ENCODE measurements at regions not wholly inside any gene's neighbourhood (a gene's known extent, or its start where the extent isn't known, plus 50 kb on each side); places are given as distances from the start of the nearest gene placed in this dataset.

DNA sequence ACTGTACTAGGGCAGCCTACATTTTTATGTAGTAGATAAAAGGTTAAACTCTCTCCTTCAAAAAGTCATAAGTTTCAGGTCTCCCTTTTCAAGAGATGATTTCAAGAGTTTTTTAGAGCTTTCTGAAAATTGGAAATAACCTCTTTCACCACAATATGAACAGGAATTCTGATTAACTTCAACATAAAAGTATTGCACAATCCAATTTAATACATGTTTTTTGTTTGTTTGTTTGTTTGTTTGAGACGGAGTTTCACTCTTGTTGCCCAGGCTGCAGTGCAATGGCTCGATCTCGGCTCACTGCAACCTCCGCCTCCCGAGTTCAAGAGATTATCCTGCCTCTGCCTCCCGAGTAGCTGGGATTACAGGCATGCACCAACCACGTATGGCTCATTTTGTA, 265.4 kb upstream of the DCAF8L1 start:
- Histone ChIP-seq H3K27me3 (ENCODE audit: control insufficient read depth in 3 of 3, insufficient read depth in 3 of 3, low read length in 3 of 3) (no peaks in the 10 kb centered on the region), H3K27ac (ENCODE audit: low read depth in 1 of 3, low read length in 2 of 3) (no peak overlapping the region), H3K4me1 (ENCODE audit: control insufficient read depth in 3 of 3, insufficient read depth in 2 of 3, low read depth in 1 of 3, low read length in 2 of 3) (no peaks in the 10 kb centered on the region), H3K9me3 (ENCODE audit: control insufficient read depth in 2 of 2, insufficient read depth in 1 of 2, low read depth in 1 of 2, low read length in 1 of 2) (no peaks in the 10 kb centered on the region), H3K4me3 (ENCODE audit: low read depth in 1 of 3, low read length in 3 of 3) (no peak overlapping the region), H3K36me3 (ENCODE audit: control insufficient read depth in 3 of 3, insufficient read depth in 2 of 3, low read depth in 1 of 3, low read length in 3 of 3) (no peaks in the 10 kb centered on the region)
- 86 to 89% (median 89%) methylated on average over 7 of the region's 7 CpGs for WGBS, 3 donors
- DNase-seq, result no peak
- FAIRE-seq, result no peak

DNA sequence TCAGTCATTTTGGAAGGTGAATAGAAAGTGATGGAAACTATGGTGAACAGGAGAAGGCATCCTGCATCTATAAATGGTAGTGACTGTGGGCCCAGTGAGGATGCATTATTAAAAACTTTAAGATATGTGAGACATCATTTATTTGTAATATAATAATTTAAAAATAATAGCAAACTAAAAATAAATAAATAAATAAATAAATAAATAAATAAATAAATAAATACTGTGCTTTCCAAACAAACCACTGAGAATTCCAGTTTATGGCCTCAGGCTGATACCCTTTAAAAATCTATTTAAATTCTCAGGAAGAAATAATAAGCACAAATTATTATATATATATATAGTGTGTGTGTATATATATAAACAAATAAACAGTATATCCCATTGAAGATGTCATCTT, 248.0 kb upstream of the DCAF8L1 start:
- no peak for FAIRE-seq
- no peak for DNase-seq
- no peaks in the 10 kb centered on the region for H3K9me3 ChIP-seq (ENCODE audit: control insufficient read depth in 2 of 2, insufficient read depth in 1 of 2, low read depth in 1 of 2, low read length in 1 of 2)
- H3K4me3 ChIP-seq (ENCODE audit: low read depth in 1 of 3, low read length in 3 of 3), result no peak overlapping the region
- no peaks in the 10 kb centered on the region for H3K4me1 ChIP-seq (ENCODE audit: control insufficient read depth in 3 of 3, insufficient read depth in 2 of 3, low read depth in 1 of 3, low read length in 2 of 3)
- H3K27me3 ChIP-seq (ENCODE audit: control insufficient read depth in 3 of 3, insufficient read depth in 3 of 3, low read length in 3 of 3), result no peaks in the 10 kb centered on the region
- no peak overlapping the region for H3K27ac ChIP-seq (ENCODE audit: low read depth in 1 of 3, low read length in 2 of 3)
- no peaks in the 10 kb centered on the region for H3K36me3 ChIP-seq (ENCODE audit: control insufficient read depth in 3 of 3, insufficient read depth in 2 of 3, low read depth in 1 of 3, low read length in 3 of 3)

DNA sequence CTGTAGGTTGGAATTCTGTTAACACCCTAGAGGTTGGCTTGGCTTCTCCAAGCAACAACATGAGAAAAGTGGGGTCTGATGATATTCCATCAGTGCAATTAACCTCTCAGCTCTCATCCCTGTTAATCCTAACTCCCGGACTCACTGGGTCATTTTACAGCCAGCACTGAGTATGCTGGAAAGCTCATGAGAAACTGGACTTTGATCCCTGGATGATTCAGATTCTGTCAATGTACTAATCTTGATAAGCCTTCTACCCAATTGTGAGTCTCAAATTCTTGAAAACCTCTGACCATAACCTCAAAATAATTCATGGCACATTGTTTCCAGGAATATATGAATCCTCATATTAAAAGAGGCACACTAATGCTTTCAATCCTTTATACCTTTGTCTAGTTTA, 244.3 kb upstream of the DCAF8L1 start:
- Histone ChIP-seq H3K27me3 (ENCODE audit: control insufficient read depth in 3 of 3, insufficient read depth in 3 of 3, low read length in 3 of 3) (no peaks in the 10 kb centered on the region), H3K4me1 (ENCODE audit: control insufficient read depth in 3 of 3, insufficient read depth in 2 of 3, low read depth in 1 of 3, low read length in 2 of 3) (no peaks in the 10 kb centered on the region), H3K36me3 (ENCODE audit: control insufficient read depth in 3 of 3, insufficient read depth in 2 of 3, low read depth in 1 of 3, low read length in 3 of 3) (no peaks in the 10 kb centered on the region), H3K27ac (ENCODE audit: low read depth in 1 of 3, low read length in 2 of 3) (no peak overlapping the region), H3K9me3 (ENCODE audit: control insufficient read depth in 2 of 2, insufficient read depth in 1 of 2, low read depth in 1 of 2, low read length in 1 of 2) (no peaks in the 10 kb centered on the region), H3K4me3 (ENCODE audit: low read depth in 1 of 3, low read length in 3 of 3) (no peak overlapping the region)
- WGBS, 3 donors, result 31 to 71% (median 61%) methylated on average over 1 of the region's 1 CpG
- no peak for FAIRE-seq
- peak in 1 of 2 donors; percentile 9 for DNase-seq

DNA sequence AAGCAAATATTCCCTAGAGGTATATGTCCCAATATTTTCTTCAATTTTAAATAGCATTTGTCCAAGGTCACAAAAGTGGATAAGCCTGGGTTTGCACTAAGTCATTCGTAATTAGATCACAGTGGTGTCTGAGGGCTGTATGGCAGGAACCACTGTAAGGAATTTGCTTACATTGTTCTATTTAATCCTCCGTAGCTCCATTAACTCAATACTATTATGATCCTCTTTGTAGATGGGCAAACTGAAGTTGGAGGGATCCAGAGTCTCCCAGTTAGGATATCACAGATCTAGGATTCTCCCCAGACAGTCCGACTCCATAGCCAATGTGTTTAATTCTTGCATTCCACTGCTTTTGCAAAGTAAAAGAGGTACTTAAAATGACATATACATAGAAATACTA, 242.7 kb upstream of the DCAF8L1 start:
- no peaks in the 10 kb centered on the region for H3K9me3 ChIP-seq (ENCODE audit: control insufficient read depth in 2 of 2, insufficient read depth in 1 of 2, low read depth in 1 of 2, low read length in 1 of 2)
- no peaks in the 10 kb centered on the region for H3K27me3 ChIP-seq (ENCODE audit: control insufficient read depth in 3 of 3, insufficient read depth in 3 of 3, low read length in 3 of 3)
- WGBS, 3 donors, result 79 to 87% (median 80%) methylated on average over 3 of the region's 3 CpGs
- no peak for DNase-seq
- no peaks in the 10 kb centered on the region for H3K4me1 ChIP-seq (ENCODE audit: control insufficient read depth in 3 of 3, insufficient read depth in 2 of 3, low read depth in 1 of 3, low read length in 2 of 3)
- FAIRE-seq, result no peak
- H3K27ac ChIP-seq (ENCODE audit: low read depth in 1 of 3, low read length in 2 of 3), result no peak overlapping the region
- H3K36me3 ChIP-seq (ENCODE audit: control insufficient read depth in 3 of 3, insufficient read depth in 2 of 3, low read depth in 1 of 3, low read length in 3 of 3), result no peaks in the 10 kb centered on the region
- H3K4me3 ChIP-seq (ENCODE audit: low read depth in 1 of 3, low read length in 3 of 3), result no peak overlapping the region

DNA sequence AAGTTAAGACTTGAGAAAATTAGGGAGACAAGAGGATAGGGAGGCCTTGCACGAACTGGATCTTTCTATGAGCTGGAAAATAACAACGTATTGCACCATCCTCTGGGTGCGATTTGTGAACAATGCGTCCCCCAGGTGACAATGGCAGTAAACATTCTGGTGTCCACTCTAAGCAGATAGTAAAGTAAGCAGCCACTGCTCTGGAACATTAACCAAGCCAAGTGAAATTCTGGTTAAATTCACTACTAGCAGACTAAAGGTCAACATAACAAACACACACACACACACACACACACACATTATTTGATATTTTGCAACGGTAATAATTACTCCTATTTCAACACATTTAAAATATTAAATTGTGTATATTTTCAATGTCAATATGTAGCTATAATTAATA, 242.2 kb upstream of the DCAF8L1 start:
- H3K27ac ChIP-seq (ENCODE audit: low read depth in 1 of 3, low read length in 2 of 3), result no peak overlapping the region
- DNase-seq, result no peak
- no peak for FAIRE-seq
- H3K9me3 ChIP-seq (ENCODE audit: control insufficient read depth in 2 of 2, insufficient read depth in 1 of 2, low read depth in 1 of 2, low read length in 1 of 2), result no peaks in the 10 kb centered on the region
- 73 to 84% (median 81%) methylated on average over 5 of the region's 5 CpGs for WGBS, 3 donors
- no peaks in the 10 kb centered on the region for H3K36me3 ChIP-seq (ENCODE audit: control insufficient read depth in 3 of 3, insufficient read depth in 2 of 3, low read depth in 1 of 3, low read length in 3 of 3)
- H3K27me3 ChIP-seq (ENCODE audit: control insufficient read depth in 3 of 3, insufficient read depth in 3 of 3, low read length in 3 of 3), result no peaks in the 10 kb centered on the region
- H3K4me3 ChIP-seq (ENCODE audit: low read depth in 1 of 3, low read length in 3 of 3), result no peak overlapping the region
- no peaks in the 10 kb centered on the region for H3K4me1 ChIP-seq (ENCODE audit: control insufficient read depth in 3 of 3, insufficient read depth in 2 of 3, low read depth in 1 of 3, low read length in 2 of 3)

- DNase-seq, result peak in 1 of 2 donors; percentile 1
- no peak overlapping the region for H3K4me3 ChIP-seq (ENCODE audit: low read depth in 1 of 3, low read length in 3 of 3)
- FAIRE-seq, result no peak
- no peaks in the 10 kb centered on the region for H3K27me3 ChIP-seq (ENCODE audit: control insufficient read depth in 3 of 3, insufficient read depth in 3 of 3, low read length in 3 of 3)
- H3K27ac ChIP-seq (ENCODE audit: low read depth in 1 of 3, low read length in 2 of 3), result no peak overlapping the region
- H3K4me1 ChIP-seq (ENCODE audit: control insufficient read depth in 3 of 3, insufficient read depth in 2 of 3, low read depth in 1 of 3, low read length in 2 of 3), result no peaks in the 10 kb centered on the region
- WGBS, 3 donors, result 50 to 78% (median 63%) methylated on average over 2 of the region's 2 CpGs
- no peaks in the 10 kb centered on the region for H3K9me3 ChIP-seq (ENCODE audit: control insufficient read depth in 2 of 2, insufficient read depth in 1 of 2, low read depth in 1 of 2, low read length in 1 of 2)
- H3K36me3 ChIP-seq (ENCODE audit: control insufficient read depth in 3 of 3, insufficient read depth in 2 of 3, low read depth in 1 of 3, low read length in 3 of 3), result no peaks in the 10 kb centered on the region
Measured at GRCh38 chrX:28205905-28206304, 224.7 kb upstream of the DCAF8L1 start.

DNA sequence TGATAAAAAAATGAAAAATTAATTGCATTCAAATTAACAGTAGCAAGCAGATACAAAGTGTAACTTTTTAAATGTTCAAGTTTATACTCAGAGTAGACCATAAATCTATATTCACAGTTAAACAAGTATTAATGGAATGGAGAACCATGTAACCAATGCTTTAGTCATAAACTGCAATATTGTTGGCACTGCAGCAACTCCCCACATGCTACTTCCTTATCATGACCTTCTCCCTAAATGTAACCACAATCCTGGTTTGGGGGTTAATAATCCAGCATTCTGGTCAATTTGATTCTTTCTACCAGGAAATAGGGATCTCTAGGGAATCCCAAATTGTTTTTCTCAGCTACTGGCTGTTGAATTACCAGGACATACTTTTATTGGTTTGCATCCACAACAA, 223.9 kb upstream of the DCAF8L1 start:
- DNase-seq, result no peak

DNA sequence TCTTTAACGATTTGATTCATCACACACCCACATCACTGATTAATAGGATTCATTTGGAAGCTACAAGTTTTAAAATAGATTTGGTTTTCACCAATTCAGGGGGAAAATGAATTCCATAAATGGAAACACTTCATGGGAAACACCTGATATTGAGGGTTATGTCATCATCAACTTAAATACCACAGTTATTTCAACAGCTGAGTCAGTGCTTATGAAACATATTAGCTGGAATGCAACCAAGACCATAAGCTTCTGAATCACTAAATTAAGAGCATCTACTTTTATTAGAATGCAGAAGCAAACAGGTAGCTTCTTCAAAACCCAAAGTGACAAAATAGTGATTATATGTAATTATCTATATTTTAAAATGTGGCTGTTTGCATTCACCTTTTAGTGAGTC, 207.8 kb upstream of the DCAF8L1 start:
- no peak for FAIRE-seq
- WGBS, 3 donors, result 55 to 96% (median 77%) methylated on average over 1 of the region's 1 CpG
- Histone ChIP-seq H3K27ac (ENCODE audit: low read depth in 1 of 3, low read length in 2 of 3) (no peak overlapping the region), H3K36me3 (ENCODE audit: control insufficient read depth in 3 of 3, insufficient read depth in 2 of 3, low read depth in 1 of 3, low read length in 3 of 3) (no peaks in the 10 kb centered on the region), H3K4me1 (ENCODE audit: control insufficient read depth in 3 of 3, insufficient read depth in 2 of 3, low read depth in 1 of 3, low read length in 2 of 3) (no peaks in the 10 kb centered on the region), H3K4me3 (ENCODE audit: low read depth in 1 of 3, low read length in 3 of 3) (no peak overlapping the region), H3K27me3 (ENCODE audit: control insufficient read depth in 3 of 3, insufficient read depth in 3 of 3, low read length in 3 of 3) (no peaks in the 10 kb centered on the region), H3K9me3 (ENCODE audit: control insufficient read depth in 2 of 2, insufficient read depth in 1 of 2, low read depth in 1 of 2, low read length in 1 of 2) (peaks cover 0 to 5% of the 10 kb centered on the region in 2 donors)
- no peak for DNase-seq

More for the DNA sequence above, 223.9 kb upstream of the DCAF8L1 start:
- no peaks in the 10 kb centered on the region for H3K9me3 ChIP-seq (ENCODE audit: control insufficient read depth in 2 of 2, insufficient read depth in 1 of 2, low read depth in 1 of 2, low read length in 1 of 2)
- FAIRE-seq, result no peak
- H3K4me1 ChIP-seq (ENCODE audit: control insufficient read depth in 3 of 3, insufficient read depth in 2 of 3, low read depth in 1 of 3, low read length in 2 of 3), result no peaks in the 10 kb centered on the region
- H3K36me3 ChIP-seq (ENCODE audit: control insufficient read depth in 3 of 3, insufficient read depth in 2 of 3, low read depth in 1 of 3, low read length in 3 of 3), result no peaks in the 10 kb centered on the region
- no peak overlapping the region for H3K4me3 ChIP-seq (ENCODE audit: low read depth in 1 of 3, low read length in 3 of 3)
- H3K27ac ChIP-seq (ENCODE audit: low read depth in 1 of 3, low read length in 2 of 3), result no peak overlapping the region
- H3K27me3 ChIP-seq (ENCODE audit: control insufficient read depth in 3 of 3, insufficient read depth in 3 of 3, low read length in 3 of 3), result no peaks in the 10 kb centered on the region

DNA sequence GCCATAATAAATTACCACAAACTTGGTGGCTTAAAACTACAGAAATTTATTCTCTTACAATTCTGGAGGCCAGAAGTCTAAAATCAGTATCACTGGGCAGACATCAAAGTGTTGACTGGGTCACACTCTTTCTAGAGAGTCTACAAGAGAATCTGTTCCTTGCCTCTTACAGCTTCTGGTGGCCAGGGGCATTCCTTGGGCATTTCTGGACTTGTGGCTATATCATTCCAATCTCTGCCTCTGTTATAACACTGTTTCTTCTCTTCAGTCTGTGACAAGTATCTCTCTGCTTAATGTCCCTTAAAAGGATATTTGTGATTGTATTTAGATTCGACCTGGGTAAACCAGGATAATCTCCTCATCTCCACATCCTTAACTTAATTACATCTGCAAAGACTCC, 207.3 kb upstream of the DCAF8L1 start:
- WGBS, 3 donors, result 45 to 52% (median 48%) methylated on average over 1 of the region's 1 CpG
- Histone ChIP-seq H3K9me3 (ENCODE audit: control insufficient read depth in 2 of 2, insufficient read depth in 1 of 2, low read depth in 1 of 2, low read length in 1 of 2) (peaks cover 0 to 5% of the 10 kb centered on the region in 2 donors), H3K4me3 (ENCODE audit: low read depth in 1 of 3, low read length in 3 of 3) (no peak overlapping the region), H3K27me3 (ENCODE audit: control insufficient read depth in 3 of 3, insufficient read depth in 3 of 3, low read length in 3 of 3) (no peaks in the 10 kb centered on the region), H3K27ac (ENCODE audit: low read depth in 1 of 3, low read length in 2 of 3) (no peak overlapping the region), H3K4me1 (ENCODE audit: control insufficient read depth in 3 of 3, insufficient read depth in 2 of 3, low read depth in 1 of 3, low read length in 2 of 3) (no peaks in the 10 kb centered on the region), H3K36me3 (ENCODE audit: control insufficient read depth in 3 of 3, insufficient read depth in 2 of 3, low read depth in 1 of 3, low read length in 3 of 3) (no peaks in the 10 kb centered on the region)
- FAIRE-seq, result no peak
- DNase-seq, result no peak

Measured in small intestine (tissue), 7 donors.